GM21576 (cell line): ENCODE measurements at regions not wholly inside any gene's neighbourhood (a gene's known extent, or its start where the extent isn't known, plus 50 kb on each side); places are given as distances from the start of the nearest gene placed in this dataset.

ENCODE experiments used
- ATAC-seq: cut with Tn5 transposase; IDR thresholded peaks from one replicate; pipeline ENCODE4 v1.9.1; 2021; ENCODE audit warnings: mild to moderate bottlenecking, moderate library complexity; ENCODE audit not compliant: unreplicated experiment

DNA sequence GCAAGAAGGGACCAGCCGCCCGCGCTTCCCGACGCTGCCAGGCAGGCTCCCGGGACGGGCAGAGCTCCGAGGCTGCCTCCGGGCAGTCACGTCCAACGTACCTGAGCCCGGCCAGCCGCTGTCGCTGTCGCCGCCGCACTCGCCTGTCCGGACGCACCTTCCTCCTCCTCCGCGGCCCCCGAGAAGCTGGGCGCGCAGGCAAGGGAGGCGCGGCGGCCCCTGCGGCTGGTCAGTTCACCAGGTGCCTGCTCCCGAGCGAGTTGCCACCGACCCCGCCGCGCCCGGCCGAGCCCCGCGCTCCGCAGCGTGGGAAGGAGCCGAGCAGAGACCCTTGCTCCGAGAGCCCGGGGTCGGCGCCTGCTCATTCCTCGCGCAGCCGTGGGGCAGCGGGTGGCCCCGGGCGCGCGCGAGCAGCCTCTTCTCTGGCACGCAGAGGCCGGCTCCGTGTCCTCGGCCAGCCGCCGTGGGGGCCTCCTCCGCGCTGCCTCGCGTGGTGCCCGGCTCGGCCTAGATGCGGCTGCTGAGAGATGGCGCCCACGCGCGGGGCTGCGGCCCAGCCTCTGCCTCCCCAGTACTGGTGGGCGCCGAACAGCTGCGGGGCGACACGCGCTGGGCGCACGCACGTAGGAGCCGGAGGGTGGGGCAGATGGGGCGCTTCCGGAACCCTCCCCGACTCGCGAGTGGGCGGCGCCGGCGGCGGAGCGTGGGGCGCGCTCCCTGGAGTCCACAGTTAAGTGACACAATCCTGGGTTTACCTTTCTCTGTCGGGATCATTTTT is 419.4 kb downstream of the UQCRFS1 start:
- ATAC-seq = no peak

DNA sequence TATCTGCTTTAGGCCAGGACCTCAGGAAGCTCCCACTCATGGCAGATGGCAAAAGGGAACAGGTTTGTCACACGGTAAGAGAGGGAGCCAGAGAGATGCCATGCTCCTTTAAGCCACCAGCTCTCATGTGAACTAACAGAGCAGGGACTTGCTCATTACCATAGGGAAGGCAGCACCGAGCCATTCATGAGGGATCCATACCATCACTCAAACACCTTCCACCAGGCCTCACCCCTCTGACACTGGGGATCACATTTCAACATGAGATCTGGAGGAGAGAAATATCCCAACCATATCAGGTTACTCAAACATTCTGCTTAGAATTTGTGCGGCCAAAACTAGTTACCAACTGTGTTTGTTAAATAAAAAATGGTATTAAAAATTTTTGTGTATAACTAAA is 427.0 kb downstream of the UQCRFS1 start:
- ATAC-seq = no peak

DNA sequence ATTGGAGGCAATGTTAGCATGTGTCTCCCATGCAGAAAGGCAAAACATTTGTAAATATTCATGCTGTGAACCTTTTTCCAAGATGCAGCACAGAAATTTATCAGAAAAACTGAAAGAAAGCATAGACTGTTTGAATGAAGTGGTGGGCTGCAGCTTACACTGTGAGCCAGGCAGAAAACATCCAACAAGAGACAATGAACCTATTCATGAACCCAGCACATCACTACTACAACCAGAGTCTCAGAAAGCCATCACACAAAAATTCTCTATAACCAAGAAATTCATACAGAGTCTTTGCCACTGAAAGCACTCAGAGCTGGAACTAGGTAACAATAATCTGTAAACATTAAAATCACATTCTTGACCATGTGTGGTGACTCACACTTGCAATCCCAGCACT is 448.9 kb downstream of the UQCRFS1 start:
- ATAC-seq = no peak

DNA sequence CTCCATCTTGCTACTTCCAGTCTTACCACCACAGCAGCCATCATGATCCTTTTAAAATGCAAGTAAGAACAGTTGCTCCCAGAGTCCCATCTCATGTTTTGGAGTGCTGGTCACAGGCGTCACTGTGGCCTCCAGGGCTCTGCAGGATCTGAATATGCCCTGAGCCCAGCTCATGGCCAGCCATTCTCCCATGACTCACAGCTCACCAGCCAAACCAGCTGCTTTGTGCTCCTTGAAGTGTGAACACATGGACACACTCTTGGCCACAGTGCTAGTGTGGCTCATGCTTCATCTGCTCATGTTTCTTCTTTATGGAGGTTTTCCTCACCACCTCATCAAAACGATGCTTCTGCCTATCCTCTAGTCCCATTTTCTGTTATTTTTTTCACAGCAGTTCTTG is 466.5 kb downstream of the UQCRFS1 start:
- ATAC-seq = no peak

DNA sequence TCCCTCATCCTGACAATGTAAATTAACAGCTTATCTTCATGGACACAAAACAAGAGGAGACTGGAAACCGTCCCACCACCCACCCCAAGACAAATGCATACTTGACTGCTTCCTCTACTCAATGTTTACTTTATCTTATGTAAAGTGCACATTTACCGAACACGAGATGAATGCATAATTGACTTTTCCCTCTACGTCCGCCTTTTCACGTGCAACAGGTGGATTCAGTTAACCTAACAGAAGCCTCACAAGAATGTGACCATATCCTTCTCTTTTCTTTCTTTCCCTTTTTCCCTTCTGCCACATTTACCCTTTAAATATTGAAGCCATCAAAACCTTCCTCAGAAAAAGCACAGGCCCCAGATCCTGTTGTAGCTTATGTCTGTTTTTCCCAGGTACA is 468.0 kb downstream of the UQCRFS1 start:
- no peak for ATAC-seq

DNA sequence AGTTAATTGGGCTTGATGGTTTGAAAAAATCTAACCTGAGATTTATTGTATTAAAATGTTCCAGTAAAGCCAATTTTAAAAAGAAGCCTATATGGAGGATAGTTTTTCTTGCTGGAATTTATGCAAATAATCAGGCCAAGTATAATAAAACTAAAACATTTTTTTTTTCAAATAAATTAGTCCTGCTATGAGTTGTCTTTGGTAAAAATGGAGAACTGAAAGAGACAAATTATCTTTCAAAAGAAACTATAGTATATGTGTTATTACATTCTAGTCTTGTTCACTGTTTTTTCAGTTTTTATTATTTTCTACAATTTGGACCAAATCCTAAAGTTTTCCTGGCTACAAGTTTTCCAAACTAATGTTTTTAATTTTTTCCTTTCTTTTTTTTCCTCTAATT is 468.9 kb downstream of the UQCRFS1 start:
- ATAC-seq = no peak

DNA sequence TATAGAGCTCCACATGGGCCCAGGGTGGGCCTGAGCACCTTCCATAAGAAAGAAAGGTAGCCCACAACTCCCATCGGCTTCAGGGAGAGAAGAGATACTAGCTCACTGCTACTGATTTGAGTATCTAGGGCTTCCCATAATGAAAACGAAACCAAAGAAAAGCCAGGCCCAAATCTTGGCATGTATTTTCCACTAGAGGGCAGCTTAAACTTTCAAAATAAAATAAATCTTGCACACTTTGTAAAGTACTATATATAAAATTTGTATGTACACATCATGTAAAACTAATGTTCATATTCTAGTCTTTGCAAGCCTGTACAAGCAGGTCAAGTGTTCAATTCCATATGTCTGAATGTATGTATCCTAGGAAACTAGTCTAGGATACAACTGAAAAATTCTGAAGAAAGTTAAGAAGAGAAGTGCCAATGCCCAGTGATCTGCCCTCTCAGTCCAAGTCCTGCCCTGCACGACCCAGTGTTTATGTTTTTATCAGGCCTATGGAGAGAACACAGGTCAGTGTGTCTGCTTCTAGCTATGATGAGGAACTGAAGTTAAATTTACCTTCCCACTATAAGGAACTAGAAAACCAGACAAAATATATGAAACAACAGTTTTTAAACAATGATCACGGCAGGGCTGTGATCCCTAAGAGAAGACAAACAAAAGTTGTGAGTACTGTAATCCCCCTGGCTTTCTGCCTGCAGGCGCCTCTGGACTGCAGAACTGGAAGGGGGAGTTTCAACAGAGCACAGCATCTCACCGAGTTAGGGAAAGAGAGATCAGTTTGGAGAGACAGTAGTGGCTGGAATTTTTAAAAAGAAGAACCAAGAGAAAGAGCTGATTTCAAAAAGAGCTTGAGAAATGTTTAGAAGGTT is 475.7 kb downstream of the UQCRFS1 start:
- no peak for ATAC-seq

DNA sequence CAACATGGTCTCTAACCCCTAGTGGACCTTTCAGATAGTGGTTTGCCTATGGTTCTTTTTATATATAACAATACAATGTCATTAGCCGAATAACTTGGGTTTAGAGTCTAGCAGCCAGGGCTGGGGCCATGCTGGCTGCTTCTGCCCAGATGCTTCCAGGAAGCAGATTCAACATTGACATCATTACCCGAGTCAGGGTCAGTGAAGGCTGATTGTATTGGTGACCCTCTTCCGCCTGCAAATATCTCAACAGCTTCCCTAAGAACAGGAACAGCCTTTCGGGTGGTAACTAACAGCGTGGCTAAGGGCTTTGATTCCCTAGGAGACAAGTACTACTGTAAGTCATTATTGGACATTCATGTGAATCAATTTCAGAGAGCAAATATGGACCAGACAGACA is 476.4 kb downstream of the UQCRFS1 start:
- no peak for ATAC-seq

DNA sequence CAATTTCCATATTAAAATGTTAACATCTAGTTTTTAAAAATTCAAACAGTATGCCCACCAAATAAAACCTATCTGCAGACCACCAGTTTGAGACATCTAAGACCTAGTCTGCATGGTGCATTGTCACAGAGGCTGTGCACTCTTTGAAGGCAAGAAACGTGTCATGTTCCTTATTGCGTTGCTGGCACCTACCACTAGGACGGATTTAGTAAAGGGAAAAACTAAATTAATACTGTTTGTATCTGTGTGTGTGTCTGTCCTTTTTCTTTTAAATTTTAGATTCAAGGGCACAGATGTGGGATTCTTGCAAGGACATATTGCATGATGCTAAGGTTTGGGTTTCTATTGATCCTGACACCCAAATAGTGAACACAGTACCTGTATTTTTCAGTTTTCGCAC is 481.4 kb downstream of the UQCRFS1 start:
- ATAC-seq = no peak

DNA sequence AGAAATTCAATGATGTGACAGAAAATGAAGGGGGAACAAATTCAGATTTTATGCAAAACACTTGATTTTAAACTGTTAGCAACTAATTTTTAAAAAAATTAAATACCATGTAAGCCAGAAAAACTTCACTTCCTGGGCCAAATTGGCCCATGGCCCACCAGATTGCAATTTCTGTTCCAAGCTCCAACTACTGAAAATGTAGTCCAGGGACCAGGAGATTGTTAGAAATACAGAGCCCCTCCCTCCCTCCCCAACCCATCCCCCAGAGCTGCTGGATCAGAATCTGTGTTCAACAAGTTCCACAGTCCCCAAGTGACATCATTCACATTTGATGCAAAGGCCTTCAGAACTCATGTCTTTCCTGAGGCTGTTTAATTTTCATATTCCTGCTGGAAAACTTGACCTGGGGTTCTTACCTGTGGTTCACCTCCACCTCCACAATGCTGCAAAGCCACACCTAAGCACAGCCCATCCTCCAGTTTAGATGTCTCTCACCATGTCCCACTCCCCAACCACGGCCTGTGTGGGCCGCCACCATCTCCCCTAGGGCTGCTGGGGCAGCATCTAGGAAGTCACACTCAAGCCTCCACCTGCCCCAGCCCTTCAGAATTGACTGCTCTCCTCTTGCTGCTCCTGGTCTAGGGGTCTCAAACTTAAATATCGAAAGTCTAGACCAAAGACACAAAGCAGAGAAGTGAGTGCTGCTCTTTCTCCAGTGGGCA is 482.0 kb downstream of the UQCRFS1 start:
- ATAC-seq = no peak

DNA sequence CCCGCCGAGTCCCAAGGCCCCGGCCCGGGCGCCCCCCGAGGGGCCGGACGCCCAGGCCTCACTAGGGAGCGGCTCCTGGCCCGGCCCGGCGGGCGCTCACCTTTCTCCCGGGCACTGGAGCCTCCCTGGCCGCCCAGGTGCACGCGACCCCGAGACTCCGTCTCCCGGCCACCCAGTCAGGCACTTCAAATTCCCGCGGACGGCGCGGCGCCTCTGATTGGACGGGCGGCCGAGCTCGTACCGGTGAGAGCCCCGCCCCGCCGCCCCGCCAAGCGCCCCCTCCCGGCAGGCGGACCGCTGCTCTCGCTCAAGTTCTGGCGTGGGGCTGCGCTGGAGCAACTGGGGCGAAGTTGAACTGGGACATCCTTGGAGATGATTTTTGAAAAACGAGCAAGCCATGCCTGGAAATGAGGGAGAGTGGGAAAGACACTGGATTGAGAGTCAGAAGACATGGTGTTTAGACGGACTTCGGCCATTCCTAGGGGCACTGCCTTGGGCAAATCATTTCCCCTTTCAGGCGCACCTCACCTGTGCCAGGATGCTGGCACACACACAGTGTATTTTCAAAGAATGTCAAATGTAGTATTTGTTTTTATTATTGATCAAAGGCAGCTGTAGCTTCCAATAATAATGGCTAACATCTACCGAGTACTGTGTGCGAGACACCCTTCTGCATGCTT is 485.3 kb downstream of the UQCRFS1 start:
- no peak for ATAC-seq

DNA sequence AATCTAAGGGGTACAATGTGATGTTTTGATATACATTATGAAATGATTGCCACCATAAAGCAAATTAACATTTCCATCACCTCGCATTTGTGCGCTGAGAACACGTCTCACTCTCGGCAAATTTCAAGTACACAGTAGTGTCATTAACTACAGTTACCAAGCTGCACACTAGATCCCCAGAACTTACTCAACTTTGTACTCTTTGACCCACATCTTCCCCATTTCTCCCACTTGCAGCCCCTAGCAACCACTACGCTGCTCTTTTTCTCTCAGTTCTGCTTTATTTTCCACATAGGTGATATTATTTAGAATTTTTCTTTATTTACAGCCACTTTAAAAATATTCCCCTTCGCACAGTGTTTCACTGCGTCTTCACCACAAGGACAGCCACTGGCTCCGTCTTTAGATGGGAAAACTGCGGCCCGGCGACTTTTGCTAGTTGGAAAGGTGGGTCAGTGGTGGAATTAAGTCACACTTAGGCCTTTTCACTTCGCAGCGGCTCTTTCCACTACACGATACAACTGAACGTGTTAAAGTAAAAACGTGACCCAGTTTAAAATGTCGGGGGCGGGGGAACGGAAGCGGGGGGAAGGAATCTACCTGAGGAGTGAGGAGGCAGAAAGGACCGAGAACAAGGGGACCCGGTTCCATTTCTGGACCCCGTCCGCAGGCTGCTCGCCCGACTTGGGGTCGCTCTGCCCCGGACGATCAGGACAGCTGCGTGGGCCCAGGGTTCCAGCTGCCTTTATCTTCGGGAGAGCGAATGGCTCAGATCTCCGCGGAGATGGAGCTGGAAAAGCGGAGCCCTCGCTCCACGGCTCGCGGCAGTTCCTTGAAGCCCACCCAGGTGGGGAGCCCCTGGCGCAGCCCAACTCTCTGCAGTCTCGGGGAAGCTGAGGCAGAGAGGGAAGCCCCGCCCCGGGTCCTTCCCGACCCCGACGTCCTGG is 486.1 kb downstream of the UQCRFS1 start:
- no peak for ATAC-seq

DNA sequence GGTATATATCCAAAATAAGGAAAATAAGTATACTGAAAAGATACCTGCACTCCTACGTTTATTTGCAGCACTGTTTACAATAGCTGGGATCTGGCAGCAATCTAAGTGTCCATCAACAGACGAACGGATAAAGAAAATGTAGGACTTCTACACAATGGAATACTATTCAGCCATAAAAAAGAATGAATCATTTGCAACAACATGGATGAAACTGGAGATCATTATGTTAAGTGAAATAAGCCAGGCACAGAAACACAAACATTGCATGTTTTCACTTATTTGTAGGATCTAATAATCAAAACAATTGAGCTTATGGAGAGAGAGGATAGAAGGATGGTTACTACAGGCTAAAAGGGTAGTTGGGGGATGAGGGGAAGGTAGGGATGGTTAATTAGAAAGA is 494.0 kb downstream of the UQCRFS1 start:
- no peak for ATAC-seq

DNA sequence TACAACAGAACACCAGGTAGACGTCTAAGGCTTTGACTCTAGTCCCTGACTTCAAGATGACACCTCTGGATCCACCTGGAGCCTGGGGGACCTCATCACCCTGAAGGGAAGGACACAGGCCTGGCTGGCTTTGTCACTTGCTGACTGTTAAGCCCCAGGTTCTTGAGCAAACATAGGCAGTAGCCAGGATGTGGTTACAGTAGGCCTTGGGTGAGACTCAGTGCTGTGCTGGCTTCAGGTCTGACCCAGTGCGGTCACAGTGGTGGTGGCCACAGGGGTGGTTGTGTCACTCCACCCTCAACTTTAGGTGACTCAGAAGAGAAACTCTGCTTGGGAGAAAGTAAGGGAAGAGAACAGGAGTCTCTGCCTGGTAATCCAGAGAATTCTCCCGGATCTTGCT is 497.8 kb downstream of the UQCRFS1 start:
- no peak for ATAC-seq

DNA sequence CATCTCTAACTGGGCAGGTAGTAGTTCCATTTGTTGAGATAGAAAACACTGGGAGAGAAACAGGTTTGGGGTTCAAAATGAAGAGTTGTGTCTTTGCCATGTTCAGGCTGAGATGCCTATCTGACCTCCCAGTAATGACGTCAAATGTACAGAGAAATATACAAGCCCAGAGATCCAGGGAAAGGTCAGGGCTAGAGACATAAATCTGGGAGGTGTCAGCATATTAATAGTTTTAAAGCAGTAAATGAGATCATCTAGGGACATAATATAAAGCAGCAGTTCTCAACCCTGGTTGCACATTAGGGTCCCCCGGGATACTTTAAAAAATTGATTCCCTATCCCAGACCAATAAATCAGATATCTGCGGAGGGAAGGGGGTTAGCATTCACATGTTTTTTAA is 501.5 kb downstream of the UQCRFS1 start:
- ATAC-seq = no peak

DNA sequence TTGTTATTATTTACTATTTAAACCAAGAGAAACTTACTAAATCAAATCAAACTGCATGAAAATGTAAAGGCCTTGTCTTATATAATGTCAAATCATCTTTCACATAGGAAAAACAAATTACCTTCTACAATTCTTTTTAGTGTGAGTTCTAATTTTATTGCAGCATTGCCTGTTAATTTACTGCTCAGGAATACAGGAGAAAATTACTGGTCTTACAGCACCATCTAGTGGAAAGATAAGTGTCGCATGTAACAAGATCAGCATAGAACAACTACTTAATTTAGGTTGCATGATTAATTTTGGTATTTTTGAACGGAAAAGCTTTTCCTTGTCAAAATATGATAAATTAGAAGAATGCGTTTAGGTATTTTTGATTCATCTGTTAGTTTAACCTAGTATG is 502.7 kb downstream of the UQCRFS1 start:
- ATAC-seq = no peak

DNA sequence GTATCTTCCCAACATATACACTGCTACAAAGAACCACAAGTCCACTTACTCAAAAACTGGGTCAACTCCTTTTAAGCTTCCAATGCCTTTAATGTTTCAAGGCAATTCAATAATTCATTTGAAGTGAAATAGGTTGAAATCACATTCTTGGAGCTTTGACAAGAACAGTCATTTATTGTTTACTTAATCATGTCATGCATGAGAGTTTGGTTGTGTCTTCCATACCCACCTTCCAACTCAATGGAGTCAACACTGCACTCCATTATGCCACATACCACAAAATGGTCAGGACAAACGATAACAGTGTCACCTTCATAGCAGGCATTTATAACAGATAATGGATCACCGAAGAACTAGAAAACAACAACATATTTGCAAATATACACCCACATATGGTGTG is 506.3 kb downstream of the UQCRFS1 start:
- ATAC-seq = no peak

DNA sequence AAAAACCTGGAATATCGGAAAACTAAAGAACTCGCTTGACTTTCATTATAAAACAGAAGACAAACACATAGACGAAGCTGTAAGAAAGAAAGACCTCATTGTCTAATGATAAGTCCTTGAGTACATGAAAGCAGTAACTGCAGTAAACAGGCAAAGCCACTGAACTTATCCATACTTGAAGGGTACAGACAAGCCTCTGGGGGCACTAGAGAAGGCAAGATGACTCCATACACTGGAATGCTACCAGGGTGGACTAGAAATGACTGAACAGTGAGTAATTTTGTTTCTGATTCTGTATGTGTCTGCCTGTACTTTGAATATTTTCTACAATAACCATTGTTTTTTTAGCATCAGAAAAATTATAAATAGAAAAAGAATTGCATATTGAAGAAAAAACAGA is 507.9 kb downstream of the UQCRFS1 start:
- no peak for ATAC-seq

DNA sequence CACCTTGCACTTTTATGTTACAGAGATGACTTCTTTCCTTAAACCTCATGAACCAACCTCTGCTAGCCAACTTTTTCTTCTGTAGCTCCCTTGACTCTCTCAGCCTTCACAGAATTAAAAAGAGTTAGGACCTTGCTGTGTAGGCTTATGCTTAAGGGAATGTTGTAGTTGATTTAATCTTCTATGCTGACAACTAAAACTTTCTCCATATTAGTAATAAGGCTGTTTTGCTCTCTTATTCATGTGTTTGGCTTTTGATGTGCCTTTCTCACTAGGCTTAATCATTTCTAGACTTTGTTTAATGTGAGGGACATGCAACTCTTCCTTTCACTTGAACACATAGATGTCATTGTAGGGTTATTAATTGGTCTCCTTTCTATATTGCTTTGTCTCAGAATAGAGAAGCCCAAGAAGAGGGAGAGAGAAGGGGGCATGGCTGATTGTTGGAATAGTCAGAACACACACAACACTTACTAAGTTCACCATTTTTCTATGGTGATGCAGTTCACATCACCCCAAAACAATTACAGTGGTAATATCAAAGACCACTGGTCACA is 509.5 kb downstream of the UQCRFS1 start:
- no peak for ATAC-seq

DNA sequence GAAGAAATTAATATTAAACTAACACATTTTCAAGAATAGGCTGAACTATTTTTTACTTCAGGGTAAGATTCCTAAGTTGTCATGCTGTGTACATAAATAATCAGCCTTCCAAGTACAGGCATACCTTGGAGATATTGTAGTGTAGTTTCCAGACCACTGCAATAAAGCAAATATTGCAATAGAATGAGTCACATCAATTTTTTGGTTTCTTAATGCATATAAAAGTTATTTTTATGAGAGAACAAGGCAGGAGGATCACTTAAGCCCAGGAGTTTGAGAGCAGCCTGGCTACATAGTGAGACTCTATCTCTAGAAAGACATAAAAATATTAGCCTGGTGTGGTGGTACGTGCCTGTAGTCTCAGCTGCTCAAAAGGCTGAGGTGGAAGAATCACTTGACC is 511.5 kb downstream of the UQCRFS1 start:
- no peak for ATAC-seq
